ENCODE measurements at regions not wholly inside any gene's neighbourhood (a gene's known extent, or its start where the extent isn't known, plus 50 kb on each side); places are given as distances from the start of the nearest gene placed in this dataset.

- Histone ChIP-seq H3K9ac (ENCODE audit: low read length) (no peak overlapping the region), H3K9me2 (replicated peaks; ENCODE audit: insufficient read depth, low read length) (no peaks in the 10 kb centered on the region), H3K4me2 (ENCODE audit: low read depth, low read length, poor library complexity, severe bottlenecking) (no peak overlapping the region), H3K79me2 (ENCODE audit: insufficient read depth, low read length) (no peaks in the 10 kb centered on the region), H3K4me3 (ENCODE audit: insufficient read depth, low read length, poor library complexity, severe bottlenecking) (no peak overlapping the region), H4K20me1 (ENCODE audit: low read depth, low read length) (no peaks in the 10 kb centered on the region), H3K9me3 (ENCODE audit: insufficient read depth, low read length) (0 out of 2 replicates have a peak, but pooled peaks cover 5% of the 10 kb centered on the region), H3K36me3 (ENCODE audit: low read length) (0 out of 2 replicates have a peak, but pooled peaks cover 4% of the 10 kb centered on the region), H2AFZ (ENCODE audit: low read depth, low read length, severe bottlenecking) (no peak overlapping the region), H3K27ac (ENCODE audit: low read depth, low read length) (no peak overlapping the region), H3F3A (ENCODE audit: insufficient read depth) (no peaks in the 10 kb centered on the region), H3K27me3 (ENCODE audit: low read length) (no peaks in the 10 kb centered on the region)
- TF ChIP-seq EZH2phosphoT487 (conservative IDR thresholded peaks at IDR 0.05; ENCODE audit: low read length) (no peak), CTCF (IDR thresholded peaks at IDR 0.05; ENCODE audit: insufficient read depth, low read length, poor library complexity, severe bottlenecking) (no peak)
These were observed 251.6 kb downstream of the IRX2 start for GRCh38 chr5:2499917-2500316.

GRCh38 chr5:2496891-2497290, 254.6 kb downstream of the IRX2 start:
- Histone ChIP-seq H3K79me2 (ENCODE audit: insufficient read depth, low read length) (no peaks in the 10 kb centered on the region), H3K9ac (ENCODE audit: low read length) (no peak overlapping the region), H3K4me3 (ENCODE audit: insufficient read depth, low read length, poor library complexity, severe bottlenecking) (no peak overlapping the region), H3F3A (ENCODE audit: insufficient read depth) (no peaks in the 10 kb centered on the region), H4K20me1 (ENCODE audit: low read depth, low read length) (no peaks in the 10 kb centered on the region), H3K36me3 (ENCODE audit: low read length) (0 out of 2 replicates have a peak, but pooled peaks cover 4% of the 10 kb centered on the region), H3K9me2 (replicated peaks; ENCODE audit: insufficient read depth, low read length) (no peaks in the 10 kb centered on the region), H3K9me3 (ENCODE audit: insufficient read depth, low read length) (0 out of 2 replicates have a peak, but pooled peaks cover 5% of the 10 kb centered on the region), H3K27ac (ENCODE audit: low read depth, low read length) (no peak overlapping the region), H2AFZ (ENCODE audit: low read depth, low read length, severe bottlenecking) (no peak overlapping the region), H3K27me3 (ENCODE audit: low read length) (no peaks in the 10 kb centered on the region), H3K4me2 (ENCODE audit: low read depth, low read length, poor library complexity, severe bottlenecking) (no peak overlapping the region)
- no peak for TF ChIP-seq CTCF (IDR thresholded peaks at IDR 0.05; ENCODE audit: insufficient read depth, low read length, poor library complexity, severe bottlenecking)
- TF ChIP-seq EZH2phosphoT487 (conservative IDR thresholded peaks at IDR 0.05; ENCODE audit: low read length), result no peak

- Histone ChIP-seq H4K20me1 (ENCODE audit: low read depth, low read length) (no peaks in the 10 kb centered on the region), H3K9me3 (ENCODE audit: insufficient read depth, low read length) (0 out of 2 replicates have a peak, but pooled peaks cover 5% of the 10 kb centered on the region), H3F3A (ENCODE audit: insufficient read depth) (no peaks in the 10 kb centered on the region), H3K9me2 (replicated peaks; ENCODE audit: insufficient read depth, low read length) (no peaks in the 10 kb centered on the region), H3K27me3 (ENCODE audit: low read length) (no peaks in the 10 kb centered on the region), H2AFZ (ENCODE audit: low read depth, low read length, severe bottlenecking) (no peak overlapping the region), H3K4me3 (ENCODE audit: insufficient read depth, low read length, poor library complexity, severe bottlenecking) (no peak overlapping the region), H3K27ac (ENCODE audit: low read depth, low read length) (no peak overlapping the region), H3K9ac (ENCODE audit: low read length) (no peak overlapping the region), H3K79me2 (ENCODE audit: insufficient read depth, low read length) (no peaks in the 10 kb centered on the region), H3K36me3 (ENCODE audit: low read length) (0 out of 2 replicates have a peak, but pooled peaks cover 4% of the 10 kb centered on the region), H3K4me2 (ENCODE audit: low read depth, low read length, poor library complexity, severe bottlenecking) (no peak overlapping the region)
- no peak for TF ChIP-seq CTCF (IDR thresholded peaks at IDR 0.05; ENCODE audit: insufficient read depth, low read length, poor library complexity, severe bottlenecking)
- TF ChIP-seq EZH2phosphoT487 (conservative IDR thresholded peaks at IDR 0.05; ENCODE audit: low read length), result no peak
These were observed 255.4 kb downstream of the IRX2 start for GRCh38 chr5:2496126-2496525.
